ENCODE measurements at regions not wholly inside any gene's neighbourhood (a gene's known extent, or its start where the extent isn't known, plus 50 kb on each side); places are given as distances from the start of the nearest gene placed in this dataset.

GRCh38 chr2:20565101-20565622 lies 85.7 kb downstream of the HS1BP3 start:
- POLR2A ChIA-PET: interaction anchor here (1.8 kb wide), 1 partner anchor 113 kb away, joined by 11 read pairs; no protein-coding TSS in a partner anchor
- no TSS peak for BruUV-seq (replicated peaks)

More at GRCh38 chr2:20565101-20565622, 85.7 kb downstream of the HS1BP3 start:
- Histone ChIP-seq H3K79me2 (ENCODE audit: control insufficient read depth, insufficient read depth, low read length) (no peaks in the 10 kb centered on the region), H3K4me2 (ENCODE audit: insufficient read depth, low read length) (no peak overlapping the region), H3K9ac (replicated peaks; ENCODE audit: extremely low read depth, insufficient read depth, low read length) (no peak overlapping the region), H2AFZ (ENCODE audit: low read depth, low read length) (no peak overlapping the region), H3K27ac (ENCODE audit: insufficient read depth, low read depth, low read length) (no peak overlapping the region), H3K27me3 (ENCODE audit: control insufficient read depth in 2 of 2, insufficient read depth in 2 of 2, low read length in 2 of 2) (no peaks in the 10 kb centered on the region), H3K4me3 (replicated peaks in 1 of 3; ENCODE audit: insufficient read depth in 1 of 3, low read depth in 1 of 3, low read length in 3 of 3) (no peak overlapping the region), H3K9me1 (replicated peaks; ENCODE audit: control insufficient read depth, extremely low read depth, insufficient read depth, low read length) (no peaks in the 10 kb centered on the region), H3K36me3 (ENCODE audit: control insufficient read depth in 2 of 2, extremely low read depth in 1 of 2, insufficient read depth in 2 of 2, low read length in 2 of 2) (no peaks in the 10 kb centered on the region), H3K4me1 (ENCODE audit: control insufficient read depth, extremely low read depth, insufficient read depth, low read length) (peaks cover 43% of the 10 kb centered on the region), H4K20me1 (replicated peaks; ENCODE audit: control insufficient read depth, extremely low read depth, insufficient read depth, low read length) (no peaks in the 10 kb centered on the region), H3K9me3 (replicated peaks; ENCODE audit: control insufficient read depth, insufficient read depth, low read length) (no peaks in the 10 kb centered on the region)
- CTCF ChIA-PET: interaction anchor here (1.0 to 2.0 kb wide), 2 partner anchors 71 to 119 kb away, joined by 3 to 6 read pairs; partner anchors contain the start of gene RHOB
- intact Hi-C loops (cut with micrococcal nuclease) (no loop called here), dilution Hi-C loops (cut with MboI; ENCODE audit: extremely low pct_ligation_motif_present, low sequenced_read_pairs) (no loop called here)
- no peak for DNase-seq (ENCODE audit: low read depth, low spot score)
- FAIRE-seq: no peak
- TF ChIP-seq MYC (IDR thresholded peaks at IDR 0.05; ENCODE audit: low read depth, low read length) (no peak), EZH2 (IDR thresholded peaks at IDR 0.05; ENCODE audit: borderline replicate concordance, low read depth, low read length, severe bottlenecking) (no peak), POLR2A (IDR thresholded peaks at IDR 0.05; ENCODE audit: low read depth, low read length) (no peak), POLR2AphosphoS5 (IDR thresholded peaks at IDR 0.05; ENCODE audit: insufficient read depth, low read depth, low read length) (no peak), GATA2 (IDR thresholded peaks at IDR 0.05; ENCODE audit: insufficient read depth, insufficient read length, low read depth, low read length) (no peak), FOS (IDR thresholded peaks at IDR 0.05; ENCODE audit: borderline replicate concordance, insufficient read depth, low read length) (no peak), MAX (IDR thresholded peaks at IDR 0.05; ENCODE audit: insufficient read depth, insufficient read length) (no peak), CTCF (IDR thresholded peaks at IDR 0.05; ENCODE audit: extremely low read depth in 1 of 2, insufficient read depth in 1 of 2, low read depth in 1 of 2, low read length in 2 of 2) (no peak), JUN (IDR thresholded peaks at IDR 0.05; ENCODE audit: borderline replicate concordance, insufficient read depth, insufficient read length, low read depth) (no peak)

All from endothelial cell of umbilical vein (primary cell).